ENCODE measurements at regions not wholly inside any gene's neighbourhood (a gene's known extent, or its start where the extent isn't known, plus 50 kb on each side); places are given as distances from the start of the nearest gene placed in this dataset.

DNA sequence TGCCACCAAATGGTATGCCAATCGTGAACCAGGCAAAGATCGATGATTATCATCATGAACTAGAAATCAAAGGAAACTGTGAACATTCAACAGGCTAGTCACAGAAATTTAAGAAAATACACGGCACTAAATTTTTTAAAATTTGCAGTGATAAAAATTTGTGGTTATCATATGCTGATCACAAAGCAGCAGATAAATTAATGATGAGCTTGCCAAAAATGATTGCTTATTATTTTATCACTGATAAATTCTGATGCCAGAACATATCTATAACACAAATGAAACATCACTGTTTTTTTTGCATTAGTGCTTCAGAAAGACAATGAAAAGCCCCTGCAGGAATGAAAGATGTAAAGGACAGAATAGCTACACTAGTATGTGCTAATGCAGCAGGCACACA lies 1413.2 kb upstream of the MAP3K7 start:
- H3K9me3 Mint-ChIP-seq, result peaks cover 6% of the 10 kb centered on the region

DNA sequence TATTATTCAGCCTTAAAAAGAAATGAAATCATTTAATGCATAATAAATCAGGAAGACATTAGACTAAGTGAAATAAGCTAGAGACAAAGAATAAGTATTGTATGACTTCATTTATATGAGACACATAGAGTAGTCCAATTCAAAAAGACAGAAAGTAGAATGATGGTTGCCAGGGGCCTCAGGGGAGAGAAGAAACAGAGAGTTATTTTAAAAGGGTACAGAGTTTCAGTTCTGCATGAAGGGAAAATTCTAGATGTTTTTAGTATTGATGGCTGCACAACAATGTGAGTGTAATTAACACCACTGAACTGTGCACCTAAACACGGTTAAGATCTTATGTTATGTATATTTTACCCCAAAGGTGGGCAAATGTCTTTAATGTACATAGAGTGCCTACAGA lies 1407.9 kb upstream of the MAP3K7 start:
- H3K4me1 Mint-ChIP-seq, result no peaks in the 10 kb centered on the region
- H3K4me3 Mint-ChIP-seq, result no peak overlapping the region
- TF ChIP-seq, protein P1, sequence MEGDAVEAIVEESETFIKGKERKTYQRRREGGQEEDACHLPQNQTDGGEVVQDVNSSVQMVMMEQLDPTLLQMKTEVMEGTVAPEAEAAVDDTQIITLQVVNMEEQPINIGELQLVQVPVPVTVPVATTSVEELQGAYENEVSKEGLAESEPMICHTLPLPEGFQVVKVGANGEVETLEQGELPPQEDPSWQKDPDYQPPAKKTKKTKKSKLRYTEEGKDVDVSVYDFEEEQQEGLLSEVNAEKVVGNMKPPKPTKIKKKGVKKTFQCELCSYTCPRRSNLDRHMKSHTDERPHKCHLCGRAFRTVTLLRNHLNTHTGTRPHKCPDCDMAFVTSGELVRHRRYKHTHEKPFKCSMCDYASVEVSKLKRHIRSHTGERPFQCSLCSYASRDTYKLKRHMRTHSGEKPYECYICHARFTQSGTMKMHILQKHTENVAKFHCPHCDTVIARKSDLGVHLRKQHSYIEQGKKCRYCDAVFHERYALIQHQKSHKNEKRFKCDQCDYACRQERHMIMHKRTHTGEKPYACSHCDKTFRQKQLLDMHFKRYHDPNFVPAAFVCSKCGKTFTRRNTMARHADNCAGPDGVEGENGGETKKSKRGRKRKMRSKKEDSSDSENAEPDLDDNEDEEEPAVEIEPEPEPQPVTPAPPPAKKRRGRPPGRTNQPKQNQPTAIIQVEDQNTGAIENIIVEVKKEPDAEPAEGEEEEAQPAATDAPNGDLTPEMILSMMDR (IDR thresholded peaks at IDR 0.05; ENCODE audit: unreplicated experiment in 3 of 3), result no peak
- no peaks in the 10 kb centered on the region for H3K27me3 Mint-ChIP-seq (ENCODE audit: low read depth)
- H3K36me3 Mint-ChIP-seq (ENCODE audit: low read depth), result no peaks in the 10 kb centered on the region
- peaks cover 15% of the 10 kb centered on the region for H3K9me3 Mint-ChIP-seq
- H3K27ac Mint-ChIP-seq, result no peak overlapping the region

More for the DNA sequence above, 1413.2 kb upstream of the MAP3K7 start:
- no peaks in the 10 kb centered on the region for H3K36me3 Mint-ChIP-seq (ENCODE audit: low read depth)
- no peaks in the 10 kb centered on the region for H3K4me1 Mint-ChIP-seq
- H3K27me3 Mint-ChIP-seq (ENCODE audit: low read depth), result no peaks in the 10 kb centered on the region
- no peak overlapping the region for H3K27ac Mint-ChIP-seq
- no peak overlapping the region for H3K4me3 Mint-ChIP-seq
- TF ChIP-seq, protein P1 (IDR thresholded peaks at IDR 0.05; ENCODE audit: unreplicated experiment in 3 of 3), result no peak

DNA sequence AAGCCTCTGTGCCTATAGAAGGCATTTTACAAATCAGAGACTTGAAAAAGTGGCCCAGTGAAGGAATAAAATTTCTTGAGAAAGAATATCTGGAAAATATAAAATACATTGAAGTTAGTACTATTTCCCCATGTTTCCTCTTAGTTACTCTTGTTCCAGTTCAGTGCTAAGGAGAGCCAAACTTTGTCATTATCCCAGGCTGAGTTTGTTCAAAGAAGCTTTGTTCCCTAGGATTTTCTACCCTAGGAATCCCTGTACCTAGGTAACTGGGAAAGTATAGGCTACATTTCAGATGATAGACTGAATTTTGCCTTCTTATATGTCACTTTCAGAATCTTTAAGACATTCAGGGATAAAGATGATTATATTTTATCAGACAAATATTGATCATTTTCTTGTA lies 1395.7 kb upstream of the MAP3K7 start:
- no peaks in the 10 kb centered on the region for H3K9me3 Mint-ChIP-seq
- peaks cover 19% of the 10 kb centered on the region for H3K4me1 Mint-ChIP-seq
- no peak overlapping the region for H3K4me3 Mint-ChIP-seq
- H3K36me3 Mint-ChIP-seq (ENCODE audit: low read depth), result no peaks in the 10 kb centered on the region
- no peak overlapping the region for H3K27ac Mint-ChIP-seq
- TF ChIP-seq, protein P1 (IDR thresholded peaks at IDR 0.05; ENCODE audit: unreplicated experiment in 3 of 3), result no peak
- no peaks in the 10 kb centered on the region for H3K27me3 Mint-ChIP-seq (ENCODE audit: low read depth)

DNA sequence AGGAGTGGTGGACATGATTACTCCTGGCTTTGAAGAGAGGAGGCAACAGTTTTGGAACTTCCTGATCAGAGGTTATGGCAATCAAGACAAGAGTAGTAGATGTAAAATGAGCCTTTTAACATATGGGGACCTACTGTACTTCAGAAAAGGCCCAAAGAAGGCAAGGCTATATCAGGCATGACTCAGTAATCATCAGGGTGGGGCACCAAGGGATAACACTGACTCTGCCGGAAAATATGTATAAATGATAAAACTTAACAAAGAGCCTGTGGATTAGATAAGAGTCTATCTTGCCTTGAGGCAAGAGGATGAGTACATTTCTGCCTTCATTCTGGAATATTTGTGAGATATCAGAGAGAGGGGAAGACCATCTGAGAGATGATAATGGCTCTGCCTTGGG lies 1389.9 kb upstream of the MAP3K7 start:
- Mint-ChIP-seq H3K9me3 (peaks cover 13% of the 10 kb centered on the region), H3K4me3 (no peak overlapping the region), H3K36me3 (ENCODE audit: low read depth) (no peaks in the 10 kb centered on the region), H3K27me3 (ENCODE audit: low read depth) (no peaks in the 10 kb centered on the region), H3K4me1 (peaks cover 19% of the 10 kb centered on the region), H3K27ac (no peak overlapping the region)
- TF ChIP-seq, protein P1 (IDR thresholded peaks at IDR 0.05; ENCODE audit: unreplicated experiment in 3 of 3), result no peak

DNA sequence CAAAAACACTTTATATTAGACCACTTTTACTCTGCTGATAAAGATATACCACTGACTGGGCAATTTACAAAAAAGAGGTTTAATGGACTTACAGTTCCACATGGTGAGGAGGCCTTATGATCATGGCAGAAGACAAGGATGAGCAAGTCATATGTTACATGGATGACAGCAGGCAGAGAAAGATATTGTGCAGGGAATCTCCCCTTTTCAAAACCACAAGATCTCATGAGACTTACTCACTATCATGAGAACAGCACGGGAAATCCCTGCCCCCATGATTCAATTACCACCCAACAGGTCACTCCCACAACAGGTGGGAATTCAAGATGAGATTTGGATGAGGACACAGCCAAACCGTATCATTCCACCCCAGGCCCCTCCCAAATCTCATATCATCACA lies 1383.8 kb upstream of the MAP3K7 start:
- Mint-ChIP-seq H3K27me3 (ENCODE audit: low read depth) (no peaks in the 10 kb centered on the region), H3K9me3 (peaks cover 28% of the 10 kb centered on the region)
- TF ChIP-seq, protein P1 (IDR thresholded peaks at IDR 0.05; ENCODE audit: unreplicated experiment in 3 of 3), result no peak

DNA sequence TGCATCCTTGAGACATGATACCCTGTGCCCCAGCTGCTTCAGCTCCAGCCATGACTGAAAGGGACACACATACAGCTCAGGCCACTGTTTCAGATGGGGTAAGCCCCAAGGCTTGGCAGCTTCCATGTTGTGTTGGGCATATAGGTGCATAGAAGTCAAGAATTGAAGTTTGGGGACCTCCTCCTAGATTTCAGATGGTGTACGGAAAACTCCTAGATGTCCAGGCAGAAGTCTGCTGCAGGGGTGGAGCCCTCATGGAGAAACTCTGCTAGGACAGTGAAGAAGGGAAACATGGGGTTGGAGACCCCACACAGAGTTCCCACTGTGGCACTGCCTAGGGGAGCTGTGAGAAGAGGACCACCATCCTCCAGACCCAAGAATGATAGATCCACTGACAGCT lies 1379.0 kb upstream of the MAP3K7 start:
- Mint-ChIP-seq H3K36me3 (ENCODE audit: low read depth) (peaks cover 6% of the 10 kb centered on the region), H3K4me3 (no peak overlapping the region), H3K9me3 (peaks cover 27% of the 10 kb centered on the region), H3K27me3 (ENCODE audit: low read depth) (no peaks in the 10 kb centered on the region), H3K4me1 (peaks cover 18% of the 10 kb centered on the region), H3K27ac (no peak overlapping the region)
- TF ChIP-seq, protein P1 (IDR thresholded peaks at IDR 0.05; ENCODE audit: unreplicated experiment in 3 of 3), result no peak

More for the DNA sequence above, 1383.8 kb upstream of the MAP3K7 start:
- no peak overlapping the region for H3K27ac Mint-ChIP-seq
- no peaks in the 10 kb centered on the region for H3K4me1 Mint-ChIP-seq
- no peaks in the 10 kb centered on the region for H3K36me3 Mint-ChIP-seq (ENCODE audit: low read depth)
- no peak overlapping the region for H3K4me3 Mint-ChIP-seq

Measured in nephron (organoid).